GM12864 (cell line): ENCODE measurements at regions not wholly inside any gene's neighbourhood (a gene's known extent, or its start where the extent isn't known, plus 50 kb on each side); places are given as distances from the start of the nearest gene placed in this dataset.
A peak's percentile ranks its signal among the peaks of the same experiment; 100 is the strongest.

Source experiments
- DNase-seq: peaks from one replicate; pipeline ENCODE4 v3.0.0-alpha.2; 2011; ENCODE audit warnings: low read depth
- H3K4me3 ChIP-seq: 2 replicates; pipeline ENCODE4 v1.5.1; 2011; ENCODE audit warnings: mild to moderate bottlenecking, low read depth, low read length, control low read depth
- TF ChIP-seq, protein P1 (sequence below): IDR thresholded peaks from 2 replicates; pipeline ENCODE4 v1.5.1; 2011; ENCODE audit warnings: low read depth, mild to moderate bottlenecking, moderate library complexity, low read length, control low read depth, inconsistent platforms; ENCODE audit errors: missing control alignments

DNA sequence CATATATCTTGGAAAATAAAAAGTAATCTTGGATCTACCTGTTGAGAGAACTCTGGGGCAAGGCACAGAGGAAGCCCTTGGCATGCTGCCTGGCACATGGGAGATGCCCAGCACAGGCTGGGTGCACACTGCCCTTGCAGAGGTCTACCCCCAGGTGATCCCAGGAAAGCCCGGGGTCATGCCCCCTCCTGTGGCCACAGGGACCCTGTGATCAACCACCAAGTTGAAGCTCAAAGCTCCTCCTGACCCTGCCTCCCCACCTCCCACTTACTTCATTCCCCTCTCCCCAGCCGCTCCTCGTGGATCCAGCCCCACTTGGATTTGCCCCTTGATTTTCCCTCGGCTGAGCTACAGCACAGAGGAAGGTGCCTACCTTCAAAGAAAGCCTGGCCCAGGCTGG, 62.7 kb upstream of the LARS2 start:
- DNase-seq, result no peak
- no peak overlapping the region for H3K4me3 ChIP-seq
- TF ChIP-seq, protein P1, sequence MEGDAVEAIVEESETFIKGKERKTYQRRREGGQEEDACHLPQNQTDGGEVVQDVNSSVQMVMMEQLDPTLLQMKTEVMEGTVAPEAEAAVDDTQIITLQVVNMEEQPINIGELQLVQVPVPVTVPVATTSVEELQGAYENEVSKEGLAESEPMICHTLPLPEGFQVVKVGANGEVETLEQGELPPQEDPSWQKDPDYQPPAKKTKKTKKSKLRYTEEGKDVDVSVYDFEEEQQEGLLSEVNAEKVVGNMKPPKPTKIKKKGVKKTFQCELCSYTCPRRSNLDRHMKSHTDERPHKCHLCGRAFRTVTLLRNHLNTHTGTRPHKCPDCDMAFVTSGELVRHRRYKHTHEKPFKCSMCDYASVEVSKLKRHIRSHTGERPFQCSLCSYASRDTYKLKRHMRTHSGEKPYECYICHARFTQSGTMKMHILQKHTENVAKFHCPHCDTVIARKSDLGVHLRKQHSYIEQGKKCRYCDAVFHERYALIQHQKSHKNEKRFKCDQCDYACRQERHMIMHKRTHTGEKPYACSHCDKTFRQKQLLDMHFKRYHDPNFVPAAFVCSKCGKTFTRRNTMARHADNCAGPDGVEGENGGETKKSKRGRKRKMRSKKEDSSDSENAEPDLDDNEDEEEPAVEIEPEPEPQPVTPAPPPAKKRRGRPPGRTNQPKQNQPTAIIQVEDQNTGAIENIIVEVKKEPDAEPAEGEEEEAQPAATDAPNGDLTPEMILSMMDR, result no peak

- H3K4me3 ChIP-seq, result no peak overlapping the region
- DNase-seq, result no peak
- TF ChIP-seq, protein P1, result no peak
These were observed 58.5 kb upstream of the LARS2 start for GRCh38 chr3:45329761-45330305.

DNA sequence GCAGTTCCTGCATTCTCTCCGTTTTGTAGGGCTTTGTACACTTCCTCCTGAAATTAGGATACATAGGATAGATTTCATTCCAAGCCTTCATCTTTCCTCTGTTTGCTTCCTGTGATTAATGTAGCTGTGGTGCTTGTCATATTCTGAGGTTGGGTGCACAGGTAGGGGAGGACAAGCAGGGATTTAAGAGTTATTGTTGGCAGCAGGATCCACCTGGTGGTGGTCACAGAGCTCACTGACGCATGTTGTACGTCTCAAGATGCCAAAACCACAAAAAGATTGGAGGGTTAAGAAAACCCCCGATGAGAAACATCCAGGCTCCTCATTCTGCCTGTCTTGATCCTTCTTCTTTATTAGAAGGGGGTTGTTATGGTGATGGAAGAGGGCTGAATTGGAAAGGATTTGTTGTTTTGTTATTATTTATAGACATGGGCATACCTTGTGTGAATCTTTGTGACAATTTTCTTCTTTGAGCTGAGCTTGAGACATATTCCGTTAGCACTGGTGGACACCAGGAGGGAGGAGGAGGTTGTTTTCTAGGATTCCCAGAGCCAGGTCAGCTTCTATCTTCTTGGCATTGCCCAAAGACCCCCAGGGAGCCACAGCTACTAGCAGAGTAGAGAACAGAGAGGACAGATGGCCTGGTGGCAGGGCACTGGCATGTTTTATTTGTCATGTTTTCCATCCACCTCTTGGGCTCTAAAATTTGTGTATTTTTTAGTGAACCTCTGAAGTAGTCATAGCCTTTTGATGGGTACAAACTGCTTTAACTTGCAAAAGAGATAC, 57.7 kb upstream of the LARS2 start:
- H3K4me3 ChIP-seq, result no peak overlapping the region
- TF ChIP-seq, protein P1, result no peak
- no peak for DNase-seq

DNA sequence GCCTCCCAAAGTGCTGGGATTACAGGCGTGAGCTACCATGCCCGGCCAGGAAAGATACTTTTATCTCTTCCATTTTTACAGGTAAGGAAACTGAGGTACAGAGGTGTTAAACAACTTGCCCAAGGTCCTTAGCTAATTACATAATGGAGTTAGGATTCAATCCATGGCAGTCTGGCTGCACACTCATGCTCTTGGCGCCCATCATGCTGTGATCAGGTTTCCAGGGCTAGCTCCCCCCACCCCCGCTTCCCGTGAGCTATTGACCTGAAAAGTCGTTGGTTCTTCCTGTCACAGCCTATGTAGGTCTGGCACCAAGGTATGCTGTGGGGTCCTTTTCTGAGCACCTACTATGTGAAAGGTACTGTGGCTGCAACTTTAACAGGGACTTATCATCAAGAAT, 55.9 kb upstream of the LARS2 start:
- no peak overlapping the region for H3K4me3 ChIP-seq
- TF ChIP-seq, protein P1, result no peak
- no peak for DNase-seq

- no peak overlapping the region for H3K4me3 ChIP-seq
- TF ChIP-seq, protein P1, result no peak
- DNase-seq, result no peak
These were observed 55.4 kb upstream of the LARS2 start for GRCh38 chr3:45332901-45333407.

DNA sequence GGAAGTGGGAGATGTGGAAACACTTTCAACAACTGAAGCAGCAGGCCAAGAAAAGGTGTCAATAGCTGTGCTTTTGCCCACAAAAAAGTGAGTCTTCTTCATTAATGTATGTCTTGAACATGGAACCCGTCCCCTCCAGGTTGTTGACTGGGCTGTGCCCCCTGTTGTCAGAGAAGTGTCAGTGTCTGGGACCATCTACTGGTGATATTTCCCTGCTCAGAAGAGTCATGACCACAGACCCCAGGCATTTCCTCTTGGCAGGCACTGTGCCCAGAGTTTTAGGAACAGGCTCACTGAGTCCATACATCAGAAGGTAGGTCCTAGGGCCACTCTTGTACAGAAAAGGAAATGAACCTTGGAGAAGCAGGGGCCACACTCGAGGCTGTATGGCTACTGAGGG, 54.8 kb upstream of the LARS2 start:
- H3K4me3 ChIP-seq, result no peak overlapping the region
- DNase-seq, result no peak
- TF ChIP-seq, protein P1, result peak; percentile 3
